CD4-positive, alpha-beta memory T cell (primary cell): ENCODE measurements at regions not wholly inside any gene's neighbourhood (a gene's known extent, or its start where the extent isn't known, plus 50 kb on each side); places are given as distances from the start of the nearest gene placed in this dataset.

Experiments
- CTCF ChIA-PET: fragments of 350-600 bp; sonication (Branson Sonifier 250); formaldehyde crosslinking; loops from one replicate; lab custom pipeline; 2021; ENCODE audit warnings: inconsistent platforms; ENCODE audit not compliant: partially characterized antibody; lab: Charles Lee
- POLR2A ChIA-PET: fragments of 350-600 bp; sonication (Branson Sonifier 250); formaldehyde crosslinking; loops from one replicate; lab custom pipeline; 2021; ENCODE audit not compliant: partially characterized antibody; lab: Charles Lee
- DNase-seq, 5 donors: peaks; one replicate each; pipeline versions ENCODE4 v3.0.0 to v3.0.0-alpha.2; 2020 to 2022; ENCODE audit warnings: mixed read lengths in 1 of 5
- H3K27ac ChIP-seq: one replicate; pipeline ENCODE4 v1.7.0; 2013; ENCODE audit warnings: low read depth, low read length
- H3K27me3 ChIP-seq: 2 replicates; pipeline ENCODE4 v1.7.0; 2013; ENCODE audit warnings: mild to moderate bottlenecking, low read length, moderate library complexity; ENCODE audit not compliant: insufficient read depth
- H3K36me3 ChIP-seq: 2 replicates; pipeline ENCODE4 v1.7.0; 2013; ENCODE audit warnings: mild to moderate bottlenecking, low read length, moderate library complexity; ENCODE audit not compliant: insufficient read depth
- H3K4me1 ChIP-seq: 2 replicates; pipeline ENCODE4 v1.7.0; 2013; ENCODE audit warnings: mild to moderate bottlenecking, low read length, moderate library complexity; ENCODE audit not compliant: insufficient read depth
- H3K4me3 ChIP-seq, 2 donors: one replicate each; pipeline ENCODE4 v1.7.0; 2013; ENCODE audit warnings: low read length in 2 of 2, mild to moderate bottlenecking in 1 of 2
- H3K9me3 ChIP-seq, 2 donors: one replicate each; pipeline ENCODE4 v1.7.0; 2013; ENCODE audit warnings: low read length in 2 of 2, control low read depth in 1 of 2; ENCODE audit not compliant: control insufficient read depth in 1 of 2
- H3K27ac Mint-ChIP-seq, 7 donors: one replicate each; pipeline ENCODE4 v1.8.0; 2020 to 2021; ENCODE audit warnings: mixed read lengths in 7 of 7, mild to moderate bottlenecking in 6 of 7, inconsistent platforms in 3 of 7, moderate library complexity in 3 of 7
- H3K27me3 Mint-ChIP-seq, 2 donors: one replicate each; pipeline ENCODE4 v1.8.0; 2020 to 2021; ENCODE audit warnings: mixed read lengths in 2 of 2
- H3K36me3 Mint-ChIP-seq, 2 donors: one replicate each; pipeline ENCODE4 v1.8.0; 2020 to 2021; ENCODE audit warnings: mixed read lengths in 2 of 2, inconsistent platforms in 1 of 2, mild to moderate bottlenecking in 1 of 2
- H3K4me1 Mint-ChIP-seq, 4 donors: one replicate each; pipeline ENCODE4 v1.8.0; 2020 to 2021; ENCODE audit warnings: mixed read lengths in 4 of 4, mild to moderate bottlenecking in 1 of 4
- H3K4me3 Mint-ChIP-seq, 8 donors: one replicate each; pipeline ENCODE4 v1.8.0; 2020 to 2021; ENCODE audit warnings: mixed read lengths in 8 of 8, mild to moderate bottlenecking in 7 of 8, moderate library complexity in 6 of 8, inconsistent platforms in 3 of 8
- H3K9me3 Mint-ChIP-seq, 8 donors: one replicate each; pipeline ENCODE4 v1.8.0; 2020 to 2021; ENCODE audit warnings: mixed read lengths in 8 of 8, mild to moderate bottlenecking in 5 of 8, inconsistent platforms in 3 of 8, moderate library complexity in 1 of 8
- intact Hi-C: fragments of 100-400 bp; cut with micrococcal nuclease; formaldehyde crosslinking; loops from one replicate; pipeline ENCODE4 v1.15.1; 2023

- Mint-ChIP-seq H3K27me3 (peaks cover 4% of the 10 kb centered on the region in 2 donors), H3K27ac (peak overlapping the region in 1 of 7 donors; percentile 12), H3K36me3 (no peaks in the 10 kb centered on the region), H3K9me3 (peaks cover 0 to 3% (median 1%) of the 10 kb centered on the region in 8 donors), H3K4me3 (no peak overlapping the region), H3K4me1 (no peaks in the 10 kb centered on the region)
- Histone ChIP-seq H3K4me3 (no peak overlapping the region), H3K4me1 (no peaks in the 10 kb centered on the region), H3K9me3 (no peaks in the 10 kb centered on the region), H3K36me3 (no peaks in the 10 kb centered on the region), H3K27me3 (no peaks in the 10 kb centered on the region), H3K27ac (no peak overlapping the region)
- DNase-seq: no peak
- intact Hi-C loops: no loop called here
- ChIA-PET POLR2A (no interaction called here), CTCF (no interaction called here)
Measured at GRCh38 chr6:139834232-139834631, 459.8 kb upstream of the CITED2 start.

GRCh38 chr6:139833592-139833991, 459.1 kb upstream of the CITED2 start:
- intact Hi-C loops: no loop called here
- peaks cover 0 to 3% (median 0%) of the 10 kb centered on the region in 8 donors for H3K9me3 Mint-ChIP-seq
- Histone ChIP-seq H3K4me3 (no peak overlapping the region), H3K4me1 (no peaks in the 10 kb centered on the region), H3K9me3 (no peaks in the 10 kb centered on the region), H3K27me3 (no peaks in the 10 kb centered on the region), H3K36me3 (no peaks in the 10 kb centered on the region), H3K27ac (no peak overlapping the region)
- no peaks in the 10 kb centered on the region for H3K36me3 Mint-ChIP-seq
- ChIA-PET CTCF (no interaction called here), POLR2A (no interaction called here)
- H3K27ac Mint-ChIP-seq: no peak overlapping the region
- no peak for DNase-seq
- peaks cover 4 to 5% of the 10 kb centered on the region in 2 donors for H3K27me3 Mint-ChIP-seq
- H3K4me3 Mint-ChIP-seq: no peak overlapping the region
- no peaks in the 10 kb centered on the region for H3K4me1 Mint-ChIP-seq

GRCh38 chr6:139832493-139833305, 458.3 kb upstream of the CITED2 start:
- Histone ChIP-seq H3K9me3 (no peaks in the 10 kb centered on the region), H3K36me3 (no peaks in the 10 kb centered on the region), H3K27me3 (no peaks in the 10 kb centered on the region), H3K27ac (no peak overlapping the region), H3K4me3 (no peak overlapping the region), H3K4me1 (no peaks in the 10 kb centered on the region)
- POLR2A ChIA-PET: no interaction called here
- no peaks in the 10 kb centered on the region for H3K36me3 Mint-ChIP-seq
- no peak overlapping the region for H3K4me3 Mint-ChIP-seq
- H3K27ac Mint-ChIP-seq: no peak overlapping the region
- H3K4me1 Mint-ChIP-seq: no peaks in the 10 kb centered on the region
- peaks cover 4 to 8% of the 10 kb centered on the region in 2 donors for H3K27me3 Mint-ChIP-seq
- intact Hi-C loops: no loop called here
- no peak for DNase-seq
- CTCF ChIA-PET: no interaction called here
- peaks cover 0 to 1% (median 0%) of the 10 kb centered on the region in 8 donors for H3K9me3 Mint-ChIP-seq

- Histone ChIP-seq H3K9me3 (no peaks in the 10 kb centered on the region), H3K4me1 (no peaks in the 10 kb centered on the region), H3K27ac (no peak overlapping the region), H3K27me3 (no peaks in the 10 kb centered on the region), H3K36me3 (no peaks in the 10 kb centered on the region), H3K4me3 (no peak overlapping the region)
- Mint-ChIP-seq H3K4me1 (no peaks in the 10 kb centered on the region), H3K9me3 (peaks cover 0 to 1% (median 0%) of the 10 kb centered on the region in 8 donors), H3K4me3 (no peak overlapping the region), H3K27me3 (peaks cover 4 to 13% of the 10 kb centered on the region in 2 donors), H3K36me3 (no peaks in the 10 kb centered on the region), H3K27ac (no peak overlapping the region)
- ChIA-PET CTCF (no interaction called here), POLR2A (no interaction called here)
- no peak for DNase-seq
- intact Hi-C loops: no loop called here
Measured at GRCh38 chr6:139829576-139829975, 455.1 kb upstream of the CITED2 start.

GRCh38 chr6:139828751-139829519, 454.5 kb upstream of the CITED2 start:
- Mint-ChIP-seq H3K27me3 (peaks cover 4 to 13% of the 10 kb centered on the region in 2 donors), H3K27ac (no peak overlapping the region), H3K9me3 (peaks cover 0 to 1% (median 0%) of the 10 kb centered on the region in 8 donors), H3K4me1 (no peaks in the 10 kb centered on the region), H3K4me3 (no peak overlapping the region), H3K36me3 (no peaks in the 10 kb centered on the region)
- Histone ChIP-seq H3K27me3 (no peaks in the 10 kb centered on the region), H3K4me1 (no peaks in the 10 kb centered on the region), H3K36me3 (no peaks in the 10 kb centered on the region), H3K9me3 (no peaks in the 10 kb centered on the region), H3K27ac (no peak overlapping the region), H3K4me3 (no peak overlapping the region)
- no peak for DNase-seq
- intact Hi-C loops: no loop called here
- ChIA-PET POLR2A (no interaction called here), CTCF (no interaction called here)

- no peaks in the 10 kb centered on the region for H3K9me3 ChIP-seq
- intact Hi-C loops: no loop called here
- H3K36me3 ChIP-seq: no peaks in the 10 kb centered on the region
- no peak overlapping the region for H3K27ac Mint-ChIP-seq
- no peaks in the 10 kb centered on the region for H3K4me1 Mint-ChIP-seq
- no peaks in the 10 kb centered on the region for H3K27me3 ChIP-seq
- no peak overlapping the region for H3K4me3 Mint-ChIP-seq
- no peak overlapping the region for H3K4me3 ChIP-seq
- peaks cover 0 to 11% of the 10 kb centered on the region in 2 donors for H3K27me3 Mint-ChIP-seq
- H3K36me3 Mint-ChIP-seq: no peaks in the 10 kb centered on the region
- POLR2A ChIA-PET: no interaction called here
- no peak for DNase-seq
- no peak overlapping the region for H3K27ac ChIP-seq
- CTCF ChIA-PET: no interaction called here
- no peaks in the 10 kb centered on the region for H3K4me1 ChIP-seq
- peaks cover 0 to 1% (median 0%) of the 10 kb centered on the region in 8 donors for H3K9me3 Mint-ChIP-seq
Measured at GRCh38 chr6:139825935-139826374, 451.5 kb upstream of the CITED2 start.

GRCh38 chr6:139824864-139825263, 450.4 kb upstream of the CITED2 start:
- Mint-ChIP-seq H3K27ac (no peak overlapping the region), H3K27me3 (peaks cover 0 to 13% of the 10 kb centered on the region in 2 donors), H3K9me3 (peaks cover 0 to 1% (median 0%) of the 10 kb centered on the region in 8 donors), H3K36me3 (no peaks in the 10 kb centered on the region), H3K4me1 (no peaks in the 10 kb centered on the region), H3K4me3 (no peak overlapping the region)
- ChIA-PET POLR2A (no interaction called here), CTCF (no interaction called here)
- Histone ChIP-seq H3K4me3 (no peak overlapping the region), H3K4me1 (no peaks in the 10 kb centered on the region), H3K9me3 (no peaks in the 10 kb centered on the region), H3K36me3 (no peaks in the 10 kb centered on the region), H3K27ac (no peak overlapping the region), H3K27me3 (no peaks in the 10 kb centered on the region)
- intact Hi-C loops: no loop called here
- no peak for DNase-seq
